DMS79 (cell line): ENCODE measurements at regions not wholly inside any gene's neighbourhood (a gene's known extent, or its start where the extent isn't known, plus 50 kb on each side); places are given as distances from the start of the nearest gene placed in this dataset.
"Not testable (repeated sequence)": the region's sequence is repeated elsewhere in the genome, so short reads cannot be mapped to it uniquely, and the experiment has no call there.

Source experiments
- DNase-seq: peaks from one replicate; lab custom pipeline; 2025; lab: John Stamatoyannopoulos, UW

GRCh38 chr10:8128511-8128910, 74.0 kb downstream of the GATA3 start:
- no peak for DNase-seq

GRCh38 chr10:8129438-8129837, 75.0 kb downstream of the GATA3 start:
- DNase-seq, result no peak

- DNase-seq, result no peak
Observed at GRCh38 chr10:8130973-8131911, 76.8 kb downstream of the GATA3 start.

- DNase-seq, result no peak
Observed at GRCh38 chr10:8133146-8133545, 78.7 kb downstream of the GATA3 start.

GRCh38 chr10:8136736-8137135, 82.2 kb downstream of the GATA3 start:
- no peak for DNase-seq

GRCh38 chr10:8137272-8137681, 82.8 kb downstream of the GATA3 start:
- no peak for DNase-seq

GRCh38 chr10:8137726-8138125, 83.2 kb downstream of the GATA3 start:
- DNase-seq, result no peak

GRCh38 chr10:8138471-8138870, 84.0 kb downstream of the GATA3 start:
- DNase-seq, result no peak

GRCh38 chr10:8144496-8144895, 90.0 kb downstream of the GATA3 start:
- no peak for DNase-seq

- no peak for DNase-seq
Observed at GRCh38 chr10:8146650-8147049, 92.2 kb downstream of the GATA3 start.

- DNase-seq, result no peak
Observed at GRCh38 chr10:8149991-8150390, 95.5 kb downstream of the GATA3 start.

GRCh38 chr10:8150401-8150905, 96.0 kb downstream of the GATA3 start:
- no peak for DNase-seq

- DNase-seq, result no peak
Observed at GRCh38 chr10:8151086-8151485, 96.6 kb downstream of the GATA3 start.

- DNase-seq, result no peak
Observed at GRCh38 chr10:8156918-8157317, 102.4 kb downstream of the GATA3 start.

- DNase-seq, result no peak
Observed at GRCh38 chr10:8158193-8159071, 103.9 kb downstream of the GATA3 start.

GRCh38 chr10:8159341-8160165, 105.1 kb downstream of the GATA3 start:
- no peak for DNase-seq

GRCh38 chr10:8163824-8164223, 109.3 kb downstream of the GATA3 start:
- no peak for DNase-seq

GRCh38 chr10:8164640-8165039, 110.2 kb downstream of the GATA3 start:
- DNase-seq, result not testable (repeated sequence)

- DNase-seq, result no peak
Observed at GRCh38 chr10:8168836-8169235, 114.3 kb downstream of the GATA3 start.

GRCh38 chr10:8171008-8171407, 116.5 kb downstream of the GATA3 start:
- no peak for DNase-seq

GRCh38 chr10:8172604-8173003, 118.1 kb downstream of the GATA3 start:
- no peak for DNase-seq
